ENCODE measurements at regions not wholly inside any gene's neighbourhood (a gene's known extent, or its start where the extent isn't known, plus 50 kb on each side); places are given as distances from the start of the nearest gene placed in this dataset.

DNA sequence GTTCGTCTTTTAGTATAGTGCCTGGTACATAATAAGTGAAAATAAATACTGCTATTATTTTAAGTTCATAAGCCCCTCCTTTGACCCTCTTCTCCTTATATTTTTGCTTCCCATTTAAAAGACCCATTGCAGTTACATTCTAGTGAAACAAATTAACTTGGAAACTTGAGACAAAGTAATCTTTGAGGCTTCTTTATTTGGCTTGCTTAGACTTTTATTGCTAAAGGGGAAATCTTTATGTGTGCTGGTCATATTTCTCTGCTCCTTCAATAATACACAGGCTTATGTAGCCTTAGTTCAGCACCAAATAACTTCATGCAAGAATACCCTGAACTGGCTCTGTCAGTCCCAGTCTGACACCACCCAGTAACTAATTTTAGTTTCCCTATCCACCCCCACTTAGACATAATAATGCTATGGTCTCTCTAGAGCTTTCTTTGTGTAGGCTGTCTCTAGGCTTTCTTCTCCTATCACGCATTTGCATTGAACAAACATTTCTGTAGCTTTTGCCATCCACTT, 257.8 kb downstream of the OMA1 start:
- TF ChIP-seq, protein P1, sequence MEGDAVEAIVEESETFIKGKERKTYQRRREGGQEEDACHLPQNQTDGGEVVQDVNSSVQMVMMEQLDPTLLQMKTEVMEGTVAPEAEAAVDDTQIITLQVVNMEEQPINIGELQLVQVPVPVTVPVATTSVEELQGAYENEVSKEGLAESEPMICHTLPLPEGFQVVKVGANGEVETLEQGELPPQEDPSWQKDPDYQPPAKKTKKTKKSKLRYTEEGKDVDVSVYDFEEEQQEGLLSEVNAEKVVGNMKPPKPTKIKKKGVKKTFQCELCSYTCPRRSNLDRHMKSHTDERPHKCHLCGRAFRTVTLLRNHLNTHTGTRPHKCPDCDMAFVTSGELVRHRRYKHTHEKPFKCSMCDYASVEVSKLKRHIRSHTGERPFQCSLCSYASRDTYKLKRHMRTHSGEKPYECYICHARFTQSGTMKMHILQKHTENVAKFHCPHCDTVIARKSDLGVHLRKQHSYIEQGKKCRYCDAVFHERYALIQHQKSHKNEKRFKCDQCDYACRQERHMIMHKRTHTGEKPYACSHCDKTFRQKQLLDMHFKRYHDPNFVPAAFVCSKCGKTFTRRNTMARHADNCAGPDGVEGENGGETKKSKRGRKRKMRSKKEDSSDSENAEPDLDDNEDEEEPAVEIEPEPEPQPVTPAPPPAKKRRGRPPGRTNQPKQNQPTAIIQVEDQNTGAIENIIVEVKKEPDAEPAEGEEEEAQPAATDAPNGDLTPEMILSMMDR (conservative IDR thresholded peaks at IDR 0.05 in 1 of 2, IDR thresholded peaks at IDR 0.05 in 1 of 2; ENCODE audit: low read depth in 1 of 2, low read length in 2 of 2): no peak
- no peak for TF ChIP-seq EZH2 (IDR thresholded peaks at IDR 0.05; ENCODE audit: low read length, missing control alignments)
